SK-N-MC (cell line): ENCODE measurements at regions not wholly inside any gene's neighbourhood (a gene's known extent, or its start where the extent isn't known, plus 50 kb on each side); places are given as distances from the start of the nearest gene placed in this dataset.
"Not testable (repeated sequence)": the region's sequence is repeated elsewhere in the genome, so short reads cannot be mapped to it uniquely, and the experiment has no call there.

Experiments used
- DNase-seq: peaks from one replicate; pipeline ENCODE4 v3.0.0-alpha.2; 2011; ENCODE audit warnings: low read depth, low spot score
- H3K27ac ChIP-seq: fragments of 200-600 bp; sonication (generic); 2 replicates; pipeline ENCODE4 v1.5.1; 2016; ENCODE audit warnings: mixed run types
- H3K36me3 ChIP-seq: fragments of 200-600 bp; sonication (generic); 2 replicates; pipeline ENCODE4 v1.6.1; 2017; ENCODE audit warnings: antibody characterized with exemption, low read length, mixed read lengths; ENCODE audit not compliant: insufficient read depth
- H3K4me3 ChIP-seq: fragments of 200-600 bp; sonication (generic); 2 replicates; pipeline ENCODE4 v1.5.1; 2016
- H3K9ac ChIP-seq: fragments of 200-600 bp; sonication (generic); 2 replicates; pipeline ENCODE4 v1.8.0; 2017; ENCODE audit warnings: mixed run types, mixed read lengths; ENCODE audit not compliant: insufficient read length
- H3K9me3 ChIP-seq: fragments of 200-600 bp; sonication (generic); 2 replicates; pipeline ENCODE4 v1.6.1; 2017; ENCODE audit warnings: low read depth, mild to moderate bottlenecking, antibody characterized with exemption, low read length, moderate library complexity, mixed read lengths
- EZH2 ChIP-seq: fragments of 200-600 bp; sonication (generic); IDR thresholded peaks from one replicate; pipeline ENCODE4 v1.6.1; 2017; ENCODE audit warnings: antibody characterized with exemption
- FOXP2 ChIP-seq: optimal IDR thresholded peaks from 2 replicates; pipeline ENCODE3; 2011; ENCODE audit warnings: mild to moderate bottlenecking, moderate library complexity; ENCODE audit not compliant: insufficient read depth; ENCODE audit errors: extremely low read length, control extremely low read depth
- POLR2AphosphoS5 ChIP-seq: IDR thresholded peaks from 2 replicates; pipeline ENCODE4 v1.6.1; 2012; ENCODE audit warnings: mild to moderate bottlenecking, low read depth, low read length, borderline replicate concordance

DNA sequence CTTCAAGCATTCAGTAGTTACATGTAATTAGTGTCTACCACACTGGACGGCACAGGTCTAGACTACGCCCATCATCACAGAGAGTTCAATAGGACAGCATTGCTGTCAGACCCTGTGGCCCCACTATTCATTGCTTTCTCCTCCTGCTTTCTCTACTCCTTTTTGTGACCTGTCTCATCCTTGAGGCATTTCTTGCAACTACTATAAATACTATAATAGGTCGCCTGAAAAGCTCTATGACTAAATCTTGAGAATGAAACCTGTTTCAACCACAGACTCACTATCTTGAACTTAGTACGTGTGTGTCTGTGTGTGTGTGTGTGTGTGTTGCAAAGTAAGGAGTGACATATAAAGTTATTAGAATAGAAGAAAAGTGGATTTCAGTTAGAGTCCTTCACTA is 252.9 kb upstream of the KLF3 start:
- no peak for DNase-seq
- Histone ChIP-seq H3K27ac (no peak overlapping the region), H3K4me3 (no peak overlapping the region), H3K9ac (no peak overlapping the region), H3K36me3 (no peaks in the 10 kb centered on the region), H3K9me3 (no peaks in the 10 kb centered on the region)
- no peak for TF ChIP-seq FOXP2
- TF ChIP-seq POLR2AphosphoS5: no peak
- no peak for TF ChIP-seq EZH2

DNA sequence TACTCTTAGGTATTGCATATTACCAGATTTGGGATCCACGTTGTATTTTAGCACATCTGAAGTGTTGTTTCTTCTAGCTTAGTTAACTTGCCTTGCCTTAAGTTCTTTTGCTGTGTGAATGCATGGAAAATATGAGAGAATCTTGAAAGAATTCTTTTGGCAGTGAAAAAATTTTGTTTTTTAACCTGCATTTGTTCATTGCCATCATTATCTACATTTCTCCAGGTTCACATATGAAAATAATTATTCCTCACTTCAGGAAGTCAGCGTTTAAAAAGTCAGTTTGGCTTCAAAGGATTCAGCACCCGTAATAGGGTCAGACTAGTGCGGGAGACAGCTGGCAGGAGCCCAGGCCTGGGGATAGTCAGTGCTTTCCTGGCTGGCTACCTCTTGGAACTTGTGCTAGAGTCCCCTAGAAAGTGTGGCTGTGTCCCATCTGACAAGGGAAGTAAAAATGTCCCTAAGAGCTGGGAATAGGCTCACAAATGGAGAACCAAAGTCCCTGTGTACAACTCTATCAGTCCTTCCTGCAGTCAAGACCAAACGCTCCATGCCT is 251.9 kb upstream of the KLF3 start:
- H3K9ac ChIP-seq: no peak overlapping the region
- TF ChIP-seq EZH2 (no peak), FOXP2 (no peak), POLR2AphosphoS5 (no peak)
- no peak overlapping the region for H3K27ac ChIP-seq
- no peak for DNase-seq
- H3K9me3 ChIP-seq: no peaks in the 10 kb centered on the region
- H3K36me3 ChIP-seq: no peaks in the 10 kb centered on the region
- no peak overlapping the region for H3K4me3 ChIP-seq

DNA sequence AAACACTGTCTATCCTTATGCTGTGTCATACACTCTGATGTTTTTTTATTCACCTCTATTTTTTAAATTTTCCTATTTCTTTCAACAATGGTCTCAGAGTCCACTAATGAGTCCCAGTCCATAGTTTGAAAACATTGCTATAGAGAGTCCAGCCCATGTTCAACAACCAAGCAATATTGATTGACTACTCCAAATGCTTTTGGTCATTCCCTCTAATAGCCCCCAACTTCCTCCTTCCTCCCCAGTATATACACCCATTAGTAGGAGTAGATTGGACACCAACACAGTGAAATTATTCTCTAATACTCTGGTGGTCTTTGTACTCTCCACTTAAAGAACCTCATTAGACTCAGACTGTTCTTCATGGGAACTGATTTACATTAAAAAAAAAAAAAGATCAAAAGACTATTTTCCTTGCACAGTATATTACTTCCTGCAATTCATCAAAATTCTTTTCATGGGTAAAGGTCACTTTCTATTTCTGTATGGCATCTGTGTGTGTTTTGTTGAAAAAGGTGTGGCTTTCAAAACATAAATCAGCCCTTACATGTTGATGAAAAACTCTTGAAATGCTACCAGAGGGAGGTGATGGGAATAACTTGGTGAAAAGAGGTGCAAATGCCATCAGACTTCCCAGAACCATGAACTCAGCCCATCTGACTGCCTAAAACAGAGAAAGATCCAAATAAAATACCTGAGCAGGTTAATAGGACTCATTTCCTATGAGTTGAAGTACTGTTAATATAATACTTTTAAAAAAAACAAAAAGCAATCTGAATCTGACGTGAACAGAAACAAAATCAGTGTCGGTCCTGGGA is 250.3 kb upstream of the KLF3 start:
- H3K9me3 ChIP-seq: no peaks in the 10 kb centered on the region
- no peak overlapping the region for H3K9ac ChIP-seq
- no peak for TF ChIP-seq FOXP2
- no peak for TF ChIP-seq EZH2
- no peak for TF ChIP-seq POLR2AphosphoS5
- H3K27ac ChIP-seq: no peak overlapping the region
- no peaks in the 10 kb centered on the region for H3K36me3 ChIP-seq
- no peak overlapping the region; the same call in 1 of the 2 replicates for H3K4me3 ChIP-seq
- DNase-seq: no peak

DNA sequence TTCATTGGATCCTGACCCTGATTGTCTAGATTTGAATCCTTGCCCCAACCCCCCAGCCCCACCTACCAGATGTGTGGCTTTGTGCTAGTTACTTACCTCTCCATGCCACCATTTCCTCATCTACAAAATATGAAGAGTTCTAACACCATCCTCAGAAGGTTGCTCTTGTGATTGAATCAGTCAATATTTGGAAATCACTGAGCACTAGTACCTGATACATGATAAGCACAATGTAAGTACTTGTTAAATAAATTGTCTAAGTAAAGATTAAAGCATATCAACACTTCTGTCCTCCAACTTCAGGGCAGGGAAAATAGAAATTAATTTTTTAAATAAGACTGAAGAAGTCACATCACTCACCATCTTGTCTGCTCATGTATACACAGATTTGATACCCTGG is 249.6 kb upstream of the KLF3 start:
- TF ChIP-seq EZH2: no peak
- TF ChIP-seq FOXP2: no peak
- TF ChIP-seq POLR2AphosphoS5: no peak
- Histone ChIP-seq H3K36me3 (no peaks in the 10 kb centered on the region), H3K4me3 (no peak overlapping the region), H3K9ac (no peak overlapping the region), H3K27ac (no peak overlapping the region), H3K9me3 (no peaks in the 10 kb centered on the region)
- no peak for DNase-seq

DNA sequence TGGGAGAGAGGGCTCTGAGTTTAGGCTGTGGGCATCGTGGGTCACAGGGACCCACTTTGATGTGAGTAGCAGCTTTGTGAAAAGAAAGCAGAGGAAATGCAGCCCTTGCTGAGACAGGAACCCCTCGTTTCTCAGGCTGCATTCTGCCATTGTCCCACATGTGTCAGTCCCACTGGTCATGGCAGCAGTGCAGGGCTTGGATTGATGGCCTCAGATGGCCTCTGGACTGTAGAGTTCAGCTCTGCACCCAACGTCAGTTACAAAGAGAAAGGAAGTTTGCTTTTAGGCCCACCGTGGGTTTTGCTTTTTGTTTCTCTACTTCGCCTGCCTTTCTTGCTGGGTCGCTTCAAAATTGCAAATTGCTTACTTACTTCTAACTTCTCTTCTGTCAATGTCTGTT is 248.3 kb upstream of the KLF3 start:
- Histone ChIP-seq H3K27ac (no peak overlapping the region), H3K36me3 (no peaks in the 10 kb centered on the region), H3K9ac (no peak overlapping the region), H3K4me3 (no peak overlapping the region), H3K9me3 (no peaks in the 10 kb centered on the region)
- DNase-seq: no peak
- TF ChIP-seq POLR2AphosphoS5 (no peak), EZH2 (no peak), FOXP2 (no peak)

DNA sequence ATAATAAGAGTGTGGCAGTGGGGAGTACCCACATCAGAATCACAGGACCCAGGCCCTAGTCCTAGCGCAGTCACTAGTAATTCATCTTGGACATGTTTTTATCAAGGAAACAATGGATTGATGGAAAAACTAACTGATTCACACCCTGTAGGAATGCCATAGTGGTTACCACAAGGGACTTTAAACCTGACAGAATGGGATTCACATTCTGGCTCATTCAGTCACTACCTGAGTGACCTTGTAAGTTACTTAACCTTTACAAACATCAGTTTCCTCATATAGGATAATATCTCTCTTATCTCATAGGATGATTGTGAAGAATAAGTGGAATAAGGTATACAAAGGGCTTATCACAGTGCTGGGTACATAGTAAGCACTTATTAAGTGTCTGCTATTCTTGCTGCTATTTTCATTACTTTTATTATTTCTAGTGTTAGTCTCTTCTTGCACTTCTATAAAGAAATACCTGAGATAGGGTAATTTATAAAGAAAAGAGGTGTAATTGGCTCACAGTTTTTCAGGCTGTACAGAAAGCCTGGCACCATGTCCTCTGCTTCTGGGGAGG is 247.5 kb upstream of the KLF3 start:
- H3K9ac ChIP-seq: no peak overlapping the region
- no peak for DNase-seq
- H3K4me3 ChIP-seq: no peak overlapping the region
- no peaks in the 10 kb centered on the region for H3K9me3 ChIP-seq
- no peak overlapping the region for H3K27ac ChIP-seq
- TF ChIP-seq FOXP2 (no peak), EZH2 (no peak), POLR2AphosphoS5 (no peak)
- no peaks in the 10 kb centered on the region for H3K36me3 ChIP-seq

DNA sequence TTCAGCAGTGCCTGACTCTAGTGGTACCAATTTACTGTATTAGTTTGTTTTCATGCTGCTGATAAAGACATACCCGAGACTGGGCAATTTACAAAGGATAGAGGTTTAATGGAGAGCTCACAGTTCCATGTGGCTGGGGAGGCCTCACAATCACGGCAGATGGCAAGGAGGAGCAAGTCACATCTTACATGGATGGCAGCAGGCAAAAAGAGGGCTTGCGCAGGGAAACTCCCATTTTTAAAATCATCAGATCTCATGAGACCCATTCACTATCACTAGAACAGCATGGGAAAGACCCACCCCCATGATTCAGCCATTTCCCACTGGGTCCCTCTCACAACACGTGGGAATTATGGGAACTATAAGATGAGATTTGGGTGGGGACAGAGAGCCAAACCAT is 243.7 kb upstream of the KLF3 start:
- DNase-seq, H3K27ac ChIP-seq, H3K9ac ChIP-seq, H3K36me3 ChIP-seq, H3K9me3 ChIP-seq, H3K4me3 ChIP-seq: not testable (repeated sequence)

DNA sequence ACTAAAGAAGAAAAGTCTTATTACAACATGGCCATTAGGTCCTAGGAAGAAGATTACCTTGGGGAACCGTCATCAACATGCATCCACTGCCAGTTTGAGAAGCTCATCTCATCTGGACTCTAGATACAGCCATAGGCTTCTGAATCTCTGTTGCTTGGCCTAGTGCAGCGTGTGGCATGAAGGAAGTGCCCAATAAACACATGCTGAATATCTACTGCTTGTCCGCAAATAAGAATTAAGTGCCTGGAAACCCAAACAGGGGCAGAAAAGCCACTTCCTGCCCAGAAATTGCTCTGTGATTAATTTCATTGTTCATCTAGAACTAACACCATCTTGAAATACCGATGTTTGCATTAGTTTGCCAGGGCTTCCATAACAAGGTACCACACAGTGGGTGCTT is 241.1 kb upstream of the KLF3 start:
- no peak overlapping the region for H3K9ac ChIP-seq
- no peak for DNase-seq
- no peaks in the 10 kb centered on the region for H3K36me3 ChIP-seq
- no peak overlapping the region for H3K27ac ChIP-seq
- no peaks in the 10 kb centered on the region for H3K9me3 ChIP-seq
- no peak overlapping the region for H3K4me3 ChIP-seq
- TF ChIP-seq FOXP2 (no peak), EZH2 (no peak), POLR2AphosphoS5 (no peak)
